ENCODE measurements at regions not wholly inside any gene's neighbourhood (a gene's known extent, or its start where the extent isn't known, plus 50 kb on each side); places are given as distances from the start of the nearest gene placed in this dataset.

GRCh38 chr3:29143151-29143550, 137.7 kb upstream of the RBMS3 start:
- TF ChIP-seq, protein P1, sequence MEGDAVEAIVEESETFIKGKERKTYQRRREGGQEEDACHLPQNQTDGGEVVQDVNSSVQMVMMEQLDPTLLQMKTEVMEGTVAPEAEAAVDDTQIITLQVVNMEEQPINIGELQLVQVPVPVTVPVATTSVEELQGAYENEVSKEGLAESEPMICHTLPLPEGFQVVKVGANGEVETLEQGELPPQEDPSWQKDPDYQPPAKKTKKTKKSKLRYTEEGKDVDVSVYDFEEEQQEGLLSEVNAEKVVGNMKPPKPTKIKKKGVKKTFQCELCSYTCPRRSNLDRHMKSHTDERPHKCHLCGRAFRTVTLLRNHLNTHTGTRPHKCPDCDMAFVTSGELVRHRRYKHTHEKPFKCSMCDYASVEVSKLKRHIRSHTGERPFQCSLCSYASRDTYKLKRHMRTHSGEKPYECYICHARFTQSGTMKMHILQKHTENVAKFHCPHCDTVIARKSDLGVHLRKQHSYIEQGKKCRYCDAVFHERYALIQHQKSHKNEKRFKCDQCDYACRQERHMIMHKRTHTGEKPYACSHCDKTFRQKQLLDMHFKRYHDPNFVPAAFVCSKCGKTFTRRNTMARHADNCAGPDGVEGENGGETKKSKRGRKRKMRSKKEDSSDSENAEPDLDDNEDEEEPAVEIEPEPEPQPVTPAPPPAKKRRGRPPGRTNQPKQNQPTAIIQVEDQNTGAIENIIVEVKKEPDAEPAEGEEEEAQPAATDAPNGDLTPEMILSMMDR (conservative IDR thresholded peaks at IDR 0.05; ENCODE audit: low read depth, low read length) = no peak
- TF ChIP-seq EZH2 (IDR thresholded peaks at IDR 0.05; ENCODE audit: low read length, unreplicated experiment) = no peak
